ENCODE measurements at regions not wholly inside any gene's neighbourhood (a gene's known extent, or its start where the extent isn't known, plus 50 kb on each side); places are given as distances from the start of the nearest gene placed in this dataset.

DNA sequence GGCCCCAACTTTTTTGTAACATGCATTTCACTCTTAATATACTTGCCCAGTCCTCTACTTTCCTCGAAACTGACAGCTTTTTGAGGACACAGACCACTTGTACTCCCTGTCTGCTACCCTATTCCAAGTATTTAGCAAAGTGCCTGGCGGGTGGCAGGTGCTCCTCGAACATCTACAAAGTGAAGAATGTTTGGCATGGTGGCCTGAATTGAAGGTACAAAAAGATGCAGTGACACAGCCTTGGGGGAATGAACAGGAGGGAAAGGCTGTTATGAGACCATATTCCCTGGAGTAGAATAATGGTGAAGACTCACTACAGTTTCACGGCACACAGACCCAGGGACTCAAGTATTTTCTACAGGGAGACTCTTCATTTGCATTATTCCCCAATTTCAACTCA is 590.9 kb downstream of the PRELID2 start:
- dilution Hi-C loops (cut with HindIII; ENCODE audit: low sequenced_read_pairs, unreplicated experiment) (no loop called here), in situ Hi-C loops (cut with MboI; ENCODE audit: low sequenced_read_pairs) (no loop called here), intact Hi-C loops (cut with micrococcal nuclease) (loop anchor here (10.0 kb wide), 1 partner anchor 549 kb away; no protein-coding TSS in a partner anchor)
- peak overlapping the region; percentile 91 for H2BK5ac ChIP-seq (ENCODE audit: low read depth, low read length, poor library complexity, severe bottlenecking)
- H3K9me3 ChIP-seq (ENCODE audit: control insufficient read depth, insufficient read depth, low read length), result no peaks in the 10 kb centered on the region
- H4K91ac ChIP-seq (ENCODE audit: insufficient read depth, low read depth, low read length), result peak overlapping the region; percentile 99
- H3K14ac ChIP-seq (replicated peaks; ENCODE audit: low read depth, low read length), result peak overlapping the region; percentile 91
- peaks cover 3% of the 10 kb centered on the region; the same call in 1 of the 2 replicates for H3K9me1 ChIP-seq (ENCODE audit: insufficient read depth, low read length)
- ATAC-seq (ENCODE audit: low read depth), result no peak
- H3K4me2 ChIP-seq (ENCODE audit: low read depth, low read length), result no peak overlapping the region
- DNase-seq, result no peak
- peak overlapping the region; percentile 98 for H3K4ac ChIP-seq (ENCODE audit: low read depth, low read length)
- H3K56ac ChIP-seq (ENCODE audit: extremely low read depth, insufficient read depth, low read length), result peak overlapping the region; percentile 35; the same call in 1 of the 2 replicates
- H2BK20ac ChIP-seq (ENCODE audit: low read depth, low read length), result peak overlapping the region; percentile 95
- H3K18ac ChIP-seq (ENCODE audit: low read depth, low read length), result peak overlapping the region; percentile 89
- H2BK120ac ChIP-seq (ENCODE audit: low read depth, low read length), result peak overlapping the region; percentile 99
- WGBS, 2 experiments (ENCODE audit: extremely low coverage in 2 of 2, insufficient read length in 1 of 2), result no CpG with 5 or more reads among the region's 4 CpGs
- ChIA-PET CTCF (interaction anchor here (0.5 to 0.6 kb wide), 2 partner anchors 25 to 171 kb away, joined by 3 to 4 read pairs; no protein-coding TSS in a partner anchor), POLR2A (ENCODE audit: unreplicated experiment) (no interaction called here)
- peak overlapping the region; percentile 87 for H4K5ac ChIP-seq (ENCODE audit: low read depth, low read length)
- no peak for TF ChIP-seq SMC3 (IDR thresholded peaks at IDR 0.05; ENCODE audit: low read depth, low read length)
- TF ChIP-seq, protein P1, sequence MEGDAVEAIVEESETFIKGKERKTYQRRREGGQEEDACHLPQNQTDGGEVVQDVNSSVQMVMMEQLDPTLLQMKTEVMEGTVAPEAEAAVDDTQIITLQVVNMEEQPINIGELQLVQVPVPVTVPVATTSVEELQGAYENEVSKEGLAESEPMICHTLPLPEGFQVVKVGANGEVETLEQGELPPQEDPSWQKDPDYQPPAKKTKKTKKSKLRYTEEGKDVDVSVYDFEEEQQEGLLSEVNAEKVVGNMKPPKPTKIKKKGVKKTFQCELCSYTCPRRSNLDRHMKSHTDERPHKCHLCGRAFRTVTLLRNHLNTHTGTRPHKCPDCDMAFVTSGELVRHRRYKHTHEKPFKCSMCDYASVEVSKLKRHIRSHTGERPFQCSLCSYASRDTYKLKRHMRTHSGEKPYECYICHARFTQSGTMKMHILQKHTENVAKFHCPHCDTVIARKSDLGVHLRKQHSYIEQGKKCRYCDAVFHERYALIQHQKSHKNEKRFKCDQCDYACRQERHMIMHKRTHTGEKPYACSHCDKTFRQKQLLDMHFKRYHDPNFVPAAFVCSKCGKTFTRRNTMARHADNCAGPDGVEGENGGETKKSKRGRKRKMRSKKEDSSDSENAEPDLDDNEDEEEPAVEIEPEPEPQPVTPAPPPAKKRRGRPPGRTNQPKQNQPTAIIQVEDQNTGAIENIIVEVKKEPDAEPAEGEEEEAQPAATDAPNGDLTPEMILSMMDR (conservative IDR thresholded peaks at IDR 0.05; ENCODE audit: low read depth, low read length), result no peak
- TF ChIP-seq CEBPB (IDR thresholded peaks at IDR 0.05; ENCODE audit: low read depth, low read length), result no peak
- no peak for TF ChIP-seq CHD1 (IDR thresholded peaks at IDR 0.05; ENCODE audit: low read depth, low read length)
- no peak for TF ChIP-seq RFX5 (IDR thresholded peaks at IDR 0.05; ENCODE audit: low read depth, low read length)
- no peak for TF ChIP-seq RCOR1 (IDR thresholded peaks at IDR 0.05; ENCODE audit: insufficient replicate concordance, low read length)
- TF ChIP-seq POLR2A (IDR thresholded peaks at IDR 0.05; ENCODE audit: low read depth, low read length), result no peak
- no peak for TF ChIP-seq MXI1 (IDR thresholded peaks at IDR 0.05; ENCODE audit: borderline replicate concordance, low read depth, low read length)
- no peak for TF ChIP-seq BHLHE40 (IDR thresholded peaks at IDR 0.05; ENCODE audit: low read depth, low read length)
- H3K4me3 ChIP-seq (ENCODE audit: insufficient read depth, low read depth, low read length), result no peak overlapping the region
- no peaks in the 10 kb centered on the region for H3K79me1 ChIP-seq (ENCODE audit: low read depth in 1 of 2, low read length in 2 of 2)
- no peaks in the 10 kb centered on the region for H3K27me3 ChIP-seq (ENCODE audit: control insufficient read depth, insufficient read depth, low read length)
- no TSS peak for BruUV-seq (replicated peaks)
- H3K4me1 ChIP-seq (ENCODE audit: control insufficient read depth, insufficient read depth, low read length), result peaks cover 13% of the 10 kb centered on the region
- no peaks in the 10 kb centered on the region for H3K36me3 ChIP-seq (ENCODE audit: control insufficient read depth, insufficient read depth, low read length)
- H2BK15ac ChIP-seq (ENCODE audit: low read depth, low read length), result peak overlapping the region; percentile 99; the same call in 2 of the 3 replicates
- peak overlapping the region; percentile 91 for H3K23ac ChIP-seq (ENCODE audit: low read depth, low read length)
- H2AK9ac ChIP-seq (replicated peaks; ENCODE audit: low read depth, low read length, poor library complexity), result peak overlapping the region; percentile 85
- H3K27ac ChIP-seq (ENCODE audit: insufficient read depth, low read length), result peak overlapping the region; percentile 36; the same call in 1 of the 2 replicates
- no peak overlapping the region for H3K9ac ChIP-seq (ENCODE audit: low read depth, low read length)
- peak overlapping the region; percentile 89 to 92 for H4K8ac ChIP-seq (ENCODE audit: low read depth in 2 of 2, low read length in 2 of 2)
- H4K20me1 ChIP-seq (ENCODE audit: insufficient read depth, low read length), result no peaks in the 10 kb centered on the region
- H2AFZ ChIP-seq (replicated peaks; ENCODE audit: low read length, poor library complexity), result peak overlapping the region; percentile 86
- peak overlapping the region; percentile 85 for H2AK5ac ChIP-seq (ENCODE audit: low read depth, low read length)

Measured in IMR-90 (cell line).